ENCODE measurements at regions not wholly inside any gene's neighbourhood (a gene's known extent, or its start where the extent isn't known, plus 50 kb on each side); places are given as distances from the start of the nearest gene placed in this dataset.

- POLR2A ChIA-PET (ENCODE audit: partially characterized antibody) = no interaction called here
- no peak overlapping the region for H4K8ac ChIP-seq (ENCODE audit: extremely low read depth, insufficient read depth, low read length)
- H3K27ac ChIP-seq (ENCODE audit: low read depth, low read length) = no peak overlapping the region
- no peaks in the 10 kb centered on the region for H4K20me1 ChIP-seq (replicated peaks in 1 of 2; ENCODE audit: control insufficient read depth in 1 of 2, insufficient read depth in 2 of 2, low read length in 2 of 2)
- DNase-seq (ENCODE audit: low read depth in 1 of 2, low spot score in 2 of 2) (no peak), FAIRE-seq (no peak)
- TF ChIP-seq SP1 (IDR thresholded peaks at IDR 0.05; ENCODE audit: low read depth, low read length) (no peak), BCL11A (IDR thresholded peaks at IDR 0.05; ENCODE audit: low read depth in 2 of 2, low read length in 2 of 2) (no peak), SRF (IDR thresholded peaks at IDR 0.05; ENCODE audit: low read depth, low read length) (no peak), TAF7 (optimal IDR thresholded peaks at IDR 0.05; ENCODE audit: borderline replicate concordance, low read depth, low read length) (no peak), EP300 (IDR thresholded peaks at IDR 0.05; ENCODE audit: borderline replicate concordance in 1 of 2, low read depth in 2 of 2, low read length in 2 of 2) (no peak), SAP30 (IDR thresholded peaks at IDR 0.05; ENCODE audit: insufficient read depth, insufficient replicate concordance, low read length) (no peak), FOSL1 (IDR thresholded peaks at IDR 0.05; ENCODE audit: insufficient read depth, low read depth, low read length) (no peak)
- no peak overlapping the region; the same call in 1 of the 2 replicates for H2BK15ac ChIP-seq (ENCODE audit: low read length)
- no peak overlapping the region for H3K14ac ChIP-seq (ENCODE audit: insufficient read length)
- H3K79me2 ChIP-seq (ENCODE audit: control insufficient read depth in 1 of 2, insufficient read depth in 2 of 2, low read length in 2 of 2) = no peaks in the 10 kb centered on the region
- peaks cover 9 to 11% of the 10 kb centered on the region in 2 experiments for H3K9me3 ChIP-seq (ENCODE audit: insufficient read depth in 2 of 2, low read depth in 1 of 2, low read length in 1 of 2)
- H3K18ac ChIP-seq (ENCODE audit: extremely low read depth, low read length) = no peak overlapping the region
- no peak overlapping the region for H3K4me3 ChIP-seq (ENCODE audit: extremely low read depth in 1 of 4, insufficient read depth in 2 of 4, low read depth in 3 of 4, low read length in 4 of 4)
- no peak overlapping the region for H2BK5ac ChIP-seq (ENCODE audit: low read depth, low read length)
- no peak overlapping the region for H4K5ac ChIP-seq (ENCODE audit: insufficient read length, low read depth, low read length)
- H3K79me1 ChIP-seq (ENCODE audit: low read depth, low read length) = no peaks in the 10 kb centered on the region
- H3K4me2 ChIP-seq (ENCODE audit: insufficient read depth in 1 of 2, low read depth in 2 of 2, low read length in 2 of 2) = no peak overlapping the region
- no peak overlapping the region for H3K56ac ChIP-seq (replicated peaks; ENCODE audit: insufficient read length, low read depth, low read length)
- no peak overlapping the region for H2BK12ac ChIP-seq (ENCODE audit: low read depth, low read length)
- no peak overlapping the region for H2AFZ ChIP-seq (ENCODE audit: low read length)
- 0 out of 2 replicates have a peak overlapping the region, but pooled peaks have one; percentile 53 for H2AK5ac ChIP-seq (ENCODE audit: low read depth, low read length)
- no peak overlapping the region for H3K23ac ChIP-seq (ENCODE audit: insufficient read length)
- H2BK120ac ChIP-seq (replicated peaks; ENCODE audit: low read depth, low read length) = no peak overlapping the region
- no peak overlapping the region for H3K4ac ChIP-seq (replicated peaks; ENCODE audit: insufficient read length, low read depth, low read length)
- WGBS, 2 experiments (ENCODE audit: extremely low coverage in 1 of 2, insufficient coverage in 1 of 2, insufficient read length in 1 of 2, insufficient replicate concordance in 2 of 2, low coverage in 1 of 2, low lambda C conversion rate in 2 of 2, missing lambda C conversion rate in 1 of 2) = 41% methylated on average over 4 of the region's 4 CpGs; no CpG with 5 or more reads in 1 of the 2 experiments
- no peaks in the 10 kb centered on the region for H3K36me3 ChIP-seq (ENCODE audit: control insufficient read depth in 2 of 4, insufficient read depth in 4 of 4, low read length in 3 of 4)
- no peak overlapping the region for H4K91ac ChIP-seq (replicated peaks; ENCODE audit: insufficient read length, low read length)
- no peak overlapping the region for H3K9ac ChIP-seq (replicated peaks in 1 of 4; ENCODE audit: extremely low read depth in 1 of 4, low read depth in 3 of 4, low read length in 3 of 4)
- H3K27me3 ChIP-seq (replicated peaks in 1 of 4; ENCODE audit: control insufficient read depth in 3 of 4, extremely low read depth in 1 of 4, insufficient read depth in 3 of 4, low read length in 3 of 4) = no peaks in the 10 kb centered on the region
- CTCF ChIA-PET (ENCODE audit: partially characterized antibody) = interaction anchor here (0.8 to 1.2 kb wide), 5 partner anchors 34 to 315 kb away, joined by 3 to 4 read pairs (median 3); no protein-coding TSS in a partner anchor
- H3K4me1 ChIP-seq (replicated peaks in 1 of 4; ENCODE audit: control insufficient read depth in 3 of 4, insufficient read depth in 4 of 4, low read length in 3 of 4) = peaks cover 0 to 6% (median 2%) of the 10 kb centered on the region in 4 experiments; a peak in 2 of 7 replicates
- H3K23me2 ChIP-seq (ENCODE audit: low read depth, low read length) = no peaks in the 10 kb centered on the region
- H2BK20ac ChIP-seq (ENCODE audit: low read length) = 0 out of 2 replicates have a peak overlapping the region, but pooled peaks have one; percentile 90
These were observed 79.1 kb upstream of the LINC01488 start for GRCh38 chr11:69402251-69402887.

All from H1 (cell line).